ENCODE measurements at regions not wholly inside any gene's neighbourhood (a gene's known extent, or its start where the extent isn't known, plus 50 kb on each side); places are given as distances from the start of the nearest gene placed in this dataset.

DNA sequence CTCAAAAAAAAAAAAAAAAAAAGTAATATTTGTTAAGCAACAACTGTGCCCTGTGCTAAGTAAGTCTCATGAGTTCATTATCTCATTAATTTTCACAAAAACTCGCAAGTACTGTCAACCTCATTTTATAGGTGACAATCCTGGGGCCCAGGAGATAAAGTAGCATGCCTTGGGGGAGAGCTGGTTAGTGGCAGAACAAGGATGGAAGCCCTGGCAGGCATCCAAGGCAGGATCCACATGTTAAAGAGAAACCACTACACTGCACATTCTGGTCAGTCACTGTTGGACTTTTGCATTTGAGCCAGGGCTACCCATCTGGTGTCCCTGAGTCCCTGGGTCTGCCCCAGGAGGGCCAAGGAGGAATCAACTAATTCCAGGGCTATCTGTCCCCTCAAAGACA lies 54.6 kb downstream of the ZFP36L2 start:
- no peak for DNase-seq

DNA sequence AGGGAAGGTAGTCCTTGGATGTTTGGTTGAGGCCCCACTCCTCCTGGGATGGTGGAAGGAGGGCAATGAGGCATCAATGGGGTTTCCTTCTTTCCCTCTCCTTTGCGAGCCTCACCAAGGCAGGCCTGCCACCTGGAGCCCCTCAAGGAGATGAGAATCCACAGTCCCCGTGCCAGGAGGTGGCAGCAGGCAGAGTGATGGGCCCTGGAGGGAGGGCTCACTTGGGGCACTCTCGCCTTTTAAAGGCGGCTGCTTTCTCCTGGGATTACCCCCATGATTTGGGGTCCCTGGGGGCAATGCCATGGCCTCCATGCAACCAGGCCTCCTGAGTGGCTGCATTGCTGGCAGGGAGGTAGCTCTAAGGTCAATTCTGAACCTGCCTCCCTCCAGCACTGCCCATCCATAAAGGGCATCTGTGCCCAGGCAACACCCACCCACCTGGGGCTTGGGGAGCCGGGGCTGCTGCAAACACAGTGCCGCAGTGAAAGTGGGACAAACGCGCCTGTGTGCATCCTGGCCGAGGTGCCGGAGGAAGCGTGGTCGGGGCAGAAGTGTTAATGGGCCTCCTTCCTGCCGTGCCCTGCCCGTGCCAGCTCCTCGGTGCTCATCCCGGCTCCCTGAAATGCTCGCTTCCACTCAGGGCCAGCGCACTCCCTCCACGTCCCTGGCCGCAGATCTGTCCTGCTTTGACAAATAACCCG lies 55.9 kb downstream of the ZFP36L2 start:
- no peak for DNase-seq

DNA sequence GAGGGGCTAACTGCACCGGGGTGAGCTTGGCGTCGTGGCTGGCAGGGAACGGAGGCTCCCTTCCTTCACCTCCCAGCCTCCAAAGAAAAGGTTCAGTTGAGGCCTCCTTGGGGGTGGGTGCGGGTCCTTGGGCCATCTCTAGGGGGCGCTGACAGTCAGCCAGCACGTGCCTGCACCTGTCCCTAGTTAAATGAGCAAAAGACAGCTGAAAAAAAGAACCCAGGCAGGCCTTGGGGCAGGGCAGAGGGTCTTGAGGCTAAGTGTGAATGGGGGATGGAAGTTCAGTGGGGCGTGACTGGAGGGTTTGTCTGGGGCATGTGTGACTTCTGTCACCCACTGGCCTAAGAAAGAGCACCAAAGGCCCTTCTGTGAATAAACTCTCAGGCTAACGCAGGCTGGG lies 56.4 kb downstream of the ZFP36L2 start:
- no peak for DNase-seq

DNA sequence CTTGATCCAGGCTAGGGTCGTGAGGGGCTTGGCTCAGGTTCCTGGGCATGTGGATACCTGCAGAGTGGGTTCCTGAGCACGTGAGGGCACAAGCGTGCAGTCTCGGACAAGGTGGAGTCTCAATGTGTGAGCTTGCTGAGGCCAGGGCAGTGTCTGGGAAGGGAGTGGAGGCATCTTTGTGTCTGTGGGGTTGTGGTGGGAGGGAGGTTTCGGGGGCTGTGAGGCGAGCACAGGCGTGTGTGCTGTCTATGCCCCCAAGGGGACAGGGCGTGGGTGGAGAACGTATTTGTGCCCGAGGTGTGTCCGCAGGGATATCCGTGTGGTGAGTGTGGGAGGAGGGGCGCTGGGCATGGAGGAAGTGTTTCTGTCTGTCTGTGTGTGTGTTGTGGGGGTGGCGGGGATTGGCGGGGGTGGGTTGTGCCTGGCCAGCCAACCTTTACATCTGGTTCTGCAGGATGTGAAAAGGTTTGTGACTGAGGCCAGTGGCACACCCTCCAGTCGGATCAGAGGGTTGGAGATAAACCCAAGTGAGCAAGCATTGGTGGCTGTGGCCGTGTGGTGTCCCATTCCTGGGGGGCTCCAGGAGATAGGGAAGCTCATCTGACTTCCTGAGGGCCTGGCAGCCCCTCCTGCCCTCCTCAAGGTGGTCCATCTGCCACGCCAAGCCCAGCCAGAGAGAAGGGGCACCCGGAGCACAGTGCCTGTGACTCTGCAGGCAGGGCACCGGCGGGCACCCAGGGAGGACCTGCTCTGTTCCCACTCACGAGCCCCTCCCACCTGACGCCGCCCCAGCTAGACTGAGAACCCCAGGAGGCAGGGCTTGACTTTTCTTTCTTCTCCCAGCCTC lies 57.1 kb downstream of the ZFP36L2 start:
- no peak for DNase-seq

DNA sequence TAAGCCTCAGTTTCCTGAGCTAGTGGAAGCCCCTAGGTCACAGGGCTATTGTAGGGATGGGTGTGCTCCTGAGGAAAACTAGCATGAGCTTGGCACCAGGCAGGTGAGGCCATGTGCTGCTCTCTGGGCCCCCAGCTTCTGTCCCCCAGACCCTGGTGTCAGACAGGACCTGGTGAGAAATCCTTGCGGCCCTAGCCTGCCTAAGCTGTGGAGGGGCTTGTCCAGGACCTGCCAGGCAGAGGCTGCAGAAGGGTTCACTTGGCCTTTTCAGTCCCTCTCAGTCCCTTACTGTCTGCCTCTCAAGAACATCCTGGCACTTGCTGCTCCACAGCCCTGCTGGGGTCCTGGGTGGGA lies 58.4 kb downstream of the ZFP36L2 start:
- no peak for DNase-seq

DNA sequence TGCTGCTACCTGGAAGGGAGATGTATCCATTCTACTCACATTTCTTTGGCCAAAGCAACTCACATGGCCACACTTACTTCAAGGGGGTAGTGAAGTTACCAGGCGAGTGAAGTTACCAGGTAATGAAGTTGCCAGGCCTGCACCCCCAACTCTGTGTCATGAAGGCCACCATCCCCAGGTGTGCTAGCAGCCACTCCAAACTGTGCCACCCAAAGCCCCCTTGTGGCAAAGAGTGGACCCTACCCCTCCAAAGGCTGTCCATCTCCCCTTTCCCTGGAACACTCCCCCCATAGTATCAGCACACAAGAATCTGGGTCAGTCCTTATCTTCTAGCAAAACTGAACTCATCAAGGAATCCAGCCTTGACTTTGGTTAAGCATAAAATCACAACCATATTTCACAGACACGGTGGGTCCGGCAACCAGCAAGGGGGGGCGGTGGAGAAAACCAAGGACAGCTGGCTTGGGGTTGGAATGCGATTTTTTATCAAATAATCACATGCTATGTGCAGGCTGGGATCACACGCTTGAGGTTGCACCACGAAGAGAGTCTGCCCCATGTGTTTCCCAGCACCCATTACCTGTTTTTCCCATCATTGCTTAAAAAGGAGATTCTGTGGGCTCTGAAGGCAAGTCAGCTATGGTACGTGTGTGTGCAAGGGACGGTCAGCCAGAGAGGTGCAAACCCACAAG lies 60.9 kb downstream of the ZFP36L2 start:
- DNase-seq: no peak

DNA sequence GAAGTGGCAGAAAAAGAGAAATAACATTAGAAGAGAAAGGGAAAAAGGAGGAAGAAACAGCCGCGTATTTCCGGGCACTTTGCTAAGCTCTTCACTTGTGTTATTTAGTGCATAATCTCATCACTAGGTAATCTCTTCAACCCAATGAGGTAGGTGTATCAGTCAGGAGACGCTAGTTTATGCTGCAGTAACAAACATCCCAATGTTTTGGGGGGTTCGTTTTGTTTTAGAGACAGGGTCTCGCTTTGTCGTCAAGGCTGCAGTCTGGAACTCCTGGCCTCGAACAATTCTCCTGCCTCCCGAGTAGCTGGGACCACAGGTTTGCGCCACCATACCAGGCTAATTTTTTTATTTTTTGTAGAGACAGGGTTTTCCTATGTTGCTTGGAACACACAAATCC lies 61.7 kb downstream of the ZFP36L2 start:
- DNase-seq: no peak

DNA sequence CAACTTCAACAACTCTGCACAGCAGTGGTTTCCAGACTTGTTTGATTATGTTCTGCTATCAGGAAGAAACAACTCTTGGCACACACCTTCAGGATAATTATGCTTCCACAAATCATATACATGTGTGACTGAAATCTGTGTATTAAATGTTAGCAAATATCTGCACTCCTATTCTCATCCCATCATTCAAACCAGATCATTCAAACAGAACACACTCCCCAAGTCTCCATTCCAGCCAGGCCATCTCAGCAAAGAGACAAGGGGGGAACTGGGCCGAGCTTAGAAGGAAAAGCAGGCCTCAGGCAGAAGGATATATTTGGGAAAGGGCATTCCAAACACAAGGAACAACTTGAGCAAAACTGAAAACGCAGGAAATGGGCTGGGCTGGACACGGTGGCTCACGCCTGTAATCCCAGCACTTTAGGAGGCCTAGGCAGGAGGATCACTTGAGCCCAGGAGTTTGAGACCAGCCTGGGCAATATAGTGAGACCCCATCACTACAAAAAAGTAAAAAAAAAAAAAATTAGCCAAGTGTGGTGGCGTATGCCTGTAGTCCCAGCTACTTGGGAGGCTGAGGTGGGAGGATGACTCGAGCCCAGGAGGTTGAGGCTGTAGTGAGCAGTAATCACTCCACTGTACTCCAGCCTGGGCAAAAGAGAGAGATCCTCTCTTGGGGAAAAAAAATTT lies 62.7 kb downstream of the ZFP36L2 start:
- no peak for DNase-seq

DNA sequence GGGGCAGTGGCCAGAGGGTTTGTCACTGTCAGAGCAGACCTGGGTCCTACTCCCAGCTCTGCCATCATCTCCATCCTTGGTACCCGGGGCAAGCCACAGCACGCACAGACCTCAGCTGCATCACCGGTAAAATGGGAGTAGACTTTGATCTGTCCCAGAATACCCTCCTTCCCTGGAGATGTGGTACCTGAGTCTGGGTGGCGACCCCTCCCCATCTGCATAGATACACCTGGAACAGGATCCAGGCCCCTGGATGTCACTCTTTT lies 64.0 kb downstream of the ZFP36L2 start:
- DNase-seq: no peak

DNA sequence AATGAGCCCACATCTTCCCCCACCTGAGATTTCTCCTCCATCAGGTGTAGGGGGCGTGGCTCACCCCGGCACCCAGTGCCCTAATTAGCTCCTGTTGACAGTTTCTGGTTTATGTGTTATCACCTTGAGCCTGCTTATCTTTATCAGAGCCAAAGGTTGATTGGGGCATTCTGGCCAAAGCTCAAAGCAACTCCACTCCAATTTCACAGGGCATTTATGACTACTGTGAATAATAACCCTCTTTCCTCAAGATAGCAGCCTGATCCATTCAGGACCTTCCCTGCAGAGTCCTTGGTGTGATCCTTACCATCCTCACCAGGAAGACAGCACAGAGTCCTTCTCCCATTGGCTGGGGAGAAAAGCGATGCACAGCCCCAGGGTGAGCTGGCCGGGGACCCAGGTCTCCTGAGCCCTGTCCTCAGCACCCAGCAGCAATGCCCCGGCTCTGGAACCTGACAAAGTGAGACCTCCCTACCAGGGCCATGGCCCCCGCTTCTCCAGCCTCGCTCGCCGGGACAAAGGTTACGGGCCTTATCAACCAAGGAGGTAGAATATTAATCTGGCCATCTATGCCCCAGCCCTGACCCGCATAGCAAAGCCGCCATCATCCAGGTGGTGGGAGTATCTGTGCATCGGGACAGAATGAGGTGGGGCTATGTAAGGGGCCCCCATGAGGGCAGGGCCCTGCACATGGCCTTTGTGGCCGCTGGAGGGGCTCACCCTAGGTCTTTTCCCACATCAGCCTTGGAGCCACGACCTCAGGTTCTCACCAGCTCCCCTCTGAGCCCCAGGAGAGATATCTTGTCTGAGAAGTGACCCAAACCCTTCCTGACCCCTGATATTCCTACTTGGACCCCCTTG lies 64.5 kb downstream of the ZFP36L2 start:
- no peak for DNase-seq

DNA sequence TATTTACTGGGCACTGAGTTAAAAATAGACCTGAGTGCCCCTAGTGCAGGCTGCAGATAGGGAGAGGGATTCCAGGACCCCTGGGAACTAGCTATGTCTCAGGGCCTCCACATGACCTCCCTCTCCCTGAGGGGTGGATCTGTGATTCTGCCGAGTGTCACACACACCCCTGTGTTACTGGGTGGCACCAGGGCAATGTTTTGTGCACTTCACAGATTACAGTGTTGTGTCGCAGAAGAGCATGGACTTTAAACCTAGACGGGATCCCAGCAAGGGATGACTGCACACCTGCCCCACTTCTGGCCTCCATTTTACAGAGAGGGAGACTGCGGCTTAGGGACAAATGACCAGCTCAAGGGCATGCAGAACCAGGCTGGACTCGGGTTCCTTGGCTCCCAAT lies 65.6 kb downstream of the ZFP36L2 start:
- no peak for DNase-seq

DNA sequence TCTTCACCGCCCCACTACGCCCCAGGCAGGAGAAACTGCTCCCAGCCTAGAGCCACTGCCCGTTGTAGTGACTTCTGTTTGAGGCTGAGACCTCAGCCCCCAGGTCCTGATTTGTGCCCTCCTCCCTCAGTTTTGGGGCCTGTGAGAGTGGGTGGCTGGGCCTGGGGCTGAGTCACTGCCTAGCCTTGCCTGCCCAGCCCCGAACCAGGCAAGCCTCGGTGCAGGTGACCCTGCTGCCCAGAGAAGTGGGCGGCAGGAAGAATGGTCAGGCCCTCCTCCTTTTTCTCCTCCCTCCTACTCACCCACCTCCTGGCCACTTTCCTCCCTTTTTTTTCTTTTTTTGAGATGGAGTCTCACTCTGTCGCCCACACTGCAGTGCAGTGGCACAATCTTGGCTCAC lies 66.6 kb downstream of the ZFP36L2 start:
- no peak for DNase-seq

DNA sequence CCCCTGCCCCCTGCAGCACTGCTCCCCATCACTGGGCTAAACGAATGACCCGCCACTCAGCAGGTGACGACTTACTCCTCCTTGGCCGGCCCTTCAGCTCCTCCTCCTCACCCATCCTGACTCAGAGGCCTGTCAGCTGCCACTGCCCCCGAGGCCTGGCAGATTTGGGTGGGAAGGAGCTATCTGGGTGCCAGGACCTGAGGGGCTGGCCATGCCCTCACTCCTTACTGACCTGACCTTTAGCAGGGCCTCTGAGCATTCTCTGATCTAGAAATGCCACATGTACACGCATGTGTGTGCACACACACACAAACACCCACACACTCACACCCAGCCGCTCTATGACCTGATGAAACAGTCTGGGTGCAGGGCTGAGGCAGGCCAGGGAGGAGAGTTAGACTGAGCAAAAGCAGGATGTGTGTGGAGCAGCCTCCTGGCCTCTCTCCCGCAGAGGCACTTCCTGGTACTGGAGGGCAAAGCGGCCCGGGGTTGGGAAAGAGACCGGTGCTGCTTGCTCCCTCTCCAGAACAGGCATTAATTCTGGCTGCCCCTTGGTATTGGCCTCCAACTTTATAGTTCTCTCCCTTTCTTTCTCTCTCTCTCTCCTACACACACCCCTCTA lies 68.0 kb downstream of the ZFP36L2 start:
- DNase-seq: no peak

DNA sequence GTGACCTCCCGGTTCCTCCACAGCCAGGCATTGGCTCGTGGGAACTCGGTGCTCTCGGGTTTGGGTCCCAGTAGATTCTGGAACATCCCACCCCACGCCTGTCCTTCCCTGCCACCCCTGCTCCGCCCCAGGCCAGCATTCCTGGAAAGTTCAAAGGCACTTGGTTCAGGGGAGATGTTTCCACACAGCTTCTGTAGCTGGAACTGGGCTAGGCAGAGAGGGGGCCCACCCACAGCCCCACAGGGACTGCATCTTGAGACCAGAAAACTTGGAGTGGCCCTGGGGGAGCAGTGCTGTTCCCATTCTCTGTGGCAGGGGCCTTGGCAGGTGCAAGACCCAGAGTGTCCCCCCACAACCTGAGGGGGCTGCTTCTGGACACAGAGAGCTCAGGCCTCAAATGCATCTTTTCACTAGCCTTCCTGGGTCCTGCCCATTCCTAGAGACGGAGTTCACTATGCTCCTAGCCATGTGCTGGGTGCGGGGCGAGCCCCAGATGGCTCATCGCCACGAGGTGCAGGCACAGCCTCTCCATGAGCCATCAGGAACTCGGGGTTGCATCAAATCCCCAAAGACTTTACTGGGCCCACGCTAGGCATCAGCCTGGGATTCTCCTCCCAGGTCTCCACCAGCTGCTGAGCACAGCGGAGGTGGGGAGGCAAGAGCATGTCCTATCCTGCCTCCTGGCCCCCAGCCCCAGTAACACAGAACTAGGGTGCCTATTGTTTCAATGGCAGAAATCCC lies 68.7 kb downstream of the ZFP36L2 start:
- no peak for DNase-seq

DNA sequence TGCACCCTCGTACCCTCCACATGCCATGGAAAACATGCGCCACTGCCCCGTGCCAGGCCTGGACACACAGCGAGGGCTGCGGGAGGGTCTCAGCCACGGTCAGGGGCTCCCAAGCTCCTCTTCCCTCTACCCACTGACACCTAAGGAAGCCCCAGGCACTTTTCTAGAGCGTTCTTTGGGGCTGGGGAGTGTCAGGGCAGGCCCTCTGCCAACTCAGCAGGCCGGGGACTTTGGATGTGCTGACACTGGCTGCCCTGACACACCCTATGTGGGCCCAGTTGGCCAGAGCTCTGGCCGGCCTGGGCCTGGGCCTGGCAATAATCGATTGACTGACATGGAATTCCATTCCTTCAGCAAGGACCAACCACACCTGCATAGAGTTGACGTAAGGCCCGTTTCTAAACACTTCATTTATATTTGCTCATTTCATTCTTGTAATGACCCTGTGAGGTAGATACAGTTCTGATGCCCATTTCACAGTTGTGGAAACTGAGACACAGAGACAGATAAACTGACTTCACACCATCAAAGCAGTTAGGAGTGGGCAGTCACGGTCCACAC lies 70.5 kb downstream of the ZFP36L2 start:
- no peak for DNase-seq

DNA sequence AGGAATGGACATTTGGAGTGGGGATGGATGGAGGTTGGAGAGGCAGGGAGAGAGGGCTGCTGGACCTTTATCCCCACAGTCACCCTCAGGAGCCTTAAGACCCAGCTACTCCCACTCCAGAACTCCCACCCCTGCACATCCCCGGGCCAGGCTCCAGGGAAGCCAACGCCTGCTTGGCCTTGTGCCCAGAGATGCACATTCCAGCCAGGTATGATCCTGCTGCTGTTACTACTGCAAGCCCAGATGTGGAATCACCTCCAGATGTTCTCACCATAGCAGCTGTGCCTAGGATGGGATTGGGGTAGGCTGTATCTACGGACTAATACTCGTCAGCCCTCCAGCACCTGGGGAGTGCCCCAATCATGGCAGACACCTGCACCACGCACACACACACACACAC lies 71.7 kb downstream of the ZFP36L2 start:
- DNase-seq: no peak

DNA sequence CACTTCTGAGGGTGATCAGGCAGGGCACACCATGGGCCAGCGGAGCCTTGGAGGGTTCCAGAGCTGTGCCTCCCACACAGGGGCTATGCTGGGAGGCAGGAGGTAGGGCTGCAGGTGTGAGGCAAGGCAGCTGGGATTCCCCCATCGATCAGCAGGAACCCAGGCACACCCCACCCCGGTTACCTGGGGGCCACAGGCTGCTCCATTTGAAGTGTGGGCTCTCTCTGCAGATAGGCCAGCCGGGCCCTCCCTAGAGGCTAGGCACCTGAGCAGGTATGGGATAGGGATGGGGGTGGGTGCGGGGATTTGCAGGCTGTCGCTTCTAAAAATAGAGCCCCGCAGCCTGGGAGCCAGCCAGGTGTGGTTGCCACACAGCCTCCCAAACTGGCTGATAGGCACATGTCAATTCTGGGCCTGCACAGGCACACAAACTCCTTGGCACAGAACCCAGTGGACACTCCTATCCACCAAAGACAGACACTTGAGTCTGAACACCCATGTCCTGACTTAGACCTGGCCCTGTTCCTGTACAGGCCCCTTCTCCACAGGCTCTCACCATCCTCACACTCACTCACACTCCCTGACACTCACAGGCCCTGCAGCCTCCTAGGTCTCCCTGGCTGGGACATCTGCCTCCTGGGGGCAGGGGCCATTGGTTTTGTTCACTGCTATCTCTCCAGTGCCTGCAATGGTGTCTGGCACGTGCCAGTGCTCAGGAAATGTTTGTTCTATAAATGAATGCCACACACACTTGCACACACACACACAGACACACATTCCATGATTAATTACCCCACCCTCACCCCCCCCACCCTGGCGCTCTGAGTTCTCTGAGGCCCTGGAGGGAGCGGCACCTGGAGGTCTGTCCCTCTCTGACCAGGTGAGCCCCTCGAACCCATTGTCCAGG lies 73.4 kb downstream of the ZFP36L2 start:
- no peak for DNase-seq

DNA sequence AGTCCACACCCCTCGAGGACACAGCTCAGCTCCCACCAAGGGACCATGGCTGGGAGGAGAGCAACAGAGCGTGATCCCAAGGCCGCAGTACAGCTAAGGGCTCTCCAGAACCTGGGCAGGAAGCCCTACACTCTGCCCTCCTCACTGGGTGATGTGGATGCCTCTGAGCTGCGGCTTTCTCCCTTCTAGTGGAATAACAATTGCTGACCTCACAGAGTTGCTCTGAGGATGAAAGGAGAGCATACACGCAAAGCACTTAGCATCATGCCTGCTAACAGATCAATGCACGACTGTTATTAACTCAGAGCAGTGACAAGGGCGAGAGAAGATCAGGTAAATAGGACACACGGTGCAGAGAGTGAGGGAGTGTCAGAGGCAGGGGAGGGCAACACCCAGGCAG lies 74.2 kb downstream of the ZFP36L2 start:
- no peak for DNase-seq

DNA sequence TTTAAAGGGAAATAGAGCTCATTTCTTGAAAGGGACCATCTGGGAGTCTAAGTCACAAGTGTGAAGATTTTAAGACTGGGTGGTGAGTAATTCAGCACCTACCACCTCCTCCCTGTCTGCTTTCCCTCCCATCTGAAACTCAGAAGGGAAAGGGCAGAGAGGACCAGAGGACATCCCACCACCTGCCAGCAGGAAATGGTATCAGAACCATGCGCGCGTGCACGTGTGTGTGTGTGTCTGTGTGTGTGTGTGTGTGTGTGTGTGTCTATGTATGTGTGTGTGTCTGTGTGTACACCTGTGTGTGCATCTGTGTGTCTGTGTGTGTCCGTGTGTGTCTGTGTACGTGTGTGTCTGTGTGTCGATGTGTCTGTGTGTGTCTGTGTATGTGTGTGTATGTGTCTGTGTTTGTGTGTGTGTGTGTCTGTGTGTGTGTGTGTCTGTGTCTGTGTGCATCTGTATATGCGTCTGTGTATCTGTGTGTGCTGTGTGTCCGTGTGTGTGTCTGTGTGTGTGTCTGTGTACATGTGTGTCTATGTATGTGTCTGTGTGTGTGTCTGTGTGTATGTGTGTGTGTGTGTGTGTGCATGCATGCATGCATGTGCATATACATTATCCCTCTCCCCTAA lies 76.8 kb downstream of the ZFP36L2 start:
- DNase-seq: no peak

DNA sequence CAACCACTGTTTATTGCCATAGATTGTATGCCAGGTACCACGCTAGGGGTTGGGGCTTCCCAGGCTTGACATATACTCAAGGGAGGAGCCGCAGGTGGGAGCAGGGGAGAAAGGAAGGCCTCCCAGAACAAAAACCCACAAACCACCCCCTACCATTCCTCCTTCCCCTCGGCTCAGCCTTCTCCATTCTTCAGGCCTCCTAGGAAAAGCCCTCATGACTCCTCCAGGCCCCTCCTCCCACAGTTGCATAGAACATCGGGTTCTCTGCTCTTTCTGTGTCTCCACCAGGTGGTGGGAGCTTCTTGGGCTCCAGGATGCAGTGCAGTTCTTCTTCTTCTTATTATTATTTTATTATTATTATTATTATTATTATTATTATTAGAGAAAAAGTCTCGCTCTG lies 80.3 kb downstream of the ZFP36L2 start:
- no peak for DNase-seq

All from NCI-H1092 (cell line).